ENCODE measurements at regions not wholly inside any gene's neighbourhood (a gene's known extent, or its start where the extent isn't known, plus 50 kb on each side); places are given as distances from the start of the nearest gene placed in this dataset.

DNA sequence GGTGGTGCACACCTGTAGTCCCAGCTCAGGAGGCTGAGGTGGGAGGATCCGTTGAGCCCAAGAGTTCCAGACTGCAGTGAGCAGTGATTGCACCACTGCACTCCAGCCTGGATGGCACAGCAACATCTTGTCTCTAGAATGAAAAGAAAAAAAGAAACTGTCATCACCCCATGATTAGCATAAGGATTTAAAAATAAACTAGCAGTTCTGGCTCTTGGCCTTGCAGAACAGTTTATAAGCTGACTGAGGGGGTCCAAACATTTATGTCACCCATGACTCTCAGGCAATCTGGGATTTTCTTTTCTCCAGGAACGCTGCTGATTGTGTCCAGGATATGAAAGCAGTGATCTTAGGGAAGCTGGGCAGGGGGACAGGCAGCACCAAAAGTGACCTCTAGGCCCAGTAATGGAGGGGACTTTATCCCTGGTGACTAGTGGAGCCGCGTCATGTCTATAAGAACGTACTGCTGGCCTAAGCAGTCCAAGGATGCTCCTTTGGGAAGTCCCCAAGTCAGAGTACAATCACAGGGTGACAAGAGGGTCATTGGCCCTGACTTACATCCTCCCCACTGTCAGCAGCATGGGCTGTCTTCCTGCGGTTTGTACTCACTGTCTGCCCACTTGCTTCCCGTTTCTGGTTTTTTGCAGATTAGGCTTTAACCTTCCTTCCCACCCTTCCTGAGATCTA is 177.4 kb downstream of the ARHGAP12 start:
- 69 to 100% methylated on average over 1 to 6 of the region's 7 CpGs for WGBS, 2 donors (ENCODE audit: low coverage in 1 of 2)
- peaks cover 3 to 33% (median 18%) of the 10 kb centered on the region in 3 donors for H3K4me1 ChIP-seq
- H3K27me3 ChIP-seq, result no peaks in the 10 kb centered on the region
- no peaks in the 10 kb centered on the region for H3K36me3 ChIP-seq
- TF ChIP-seq EP300 (IDR thresholded peaks at IDR 0.05) (no peak), POLR2AphosphoS5 (IDR thresholded peaks at IDR 0.05) (no peak), POLR2A (IDR thresholded peaks at IDR 0.05) (no peak)
- TF ChIP-seq, protein P1, sequence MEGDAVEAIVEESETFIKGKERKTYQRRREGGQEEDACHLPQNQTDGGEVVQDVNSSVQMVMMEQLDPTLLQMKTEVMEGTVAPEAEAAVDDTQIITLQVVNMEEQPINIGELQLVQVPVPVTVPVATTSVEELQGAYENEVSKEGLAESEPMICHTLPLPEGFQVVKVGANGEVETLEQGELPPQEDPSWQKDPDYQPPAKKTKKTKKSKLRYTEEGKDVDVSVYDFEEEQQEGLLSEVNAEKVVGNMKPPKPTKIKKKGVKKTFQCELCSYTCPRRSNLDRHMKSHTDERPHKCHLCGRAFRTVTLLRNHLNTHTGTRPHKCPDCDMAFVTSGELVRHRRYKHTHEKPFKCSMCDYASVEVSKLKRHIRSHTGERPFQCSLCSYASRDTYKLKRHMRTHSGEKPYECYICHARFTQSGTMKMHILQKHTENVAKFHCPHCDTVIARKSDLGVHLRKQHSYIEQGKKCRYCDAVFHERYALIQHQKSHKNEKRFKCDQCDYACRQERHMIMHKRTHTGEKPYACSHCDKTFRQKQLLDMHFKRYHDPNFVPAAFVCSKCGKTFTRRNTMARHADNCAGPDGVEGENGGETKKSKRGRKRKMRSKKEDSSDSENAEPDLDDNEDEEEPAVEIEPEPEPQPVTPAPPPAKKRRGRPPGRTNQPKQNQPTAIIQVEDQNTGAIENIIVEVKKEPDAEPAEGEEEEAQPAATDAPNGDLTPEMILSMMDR (IDR thresholded peaks at IDR 0.05), result no peak
- ATAC-seq, result peak; percentile 56
- H3K9me3 ChIP-seq, result no peaks in the 10 kb centered on the region
- no peak overlapping the region for H3K4me3 ChIP-seq
- H3K27ac ChIP-seq, result peak overlapping the region in 2 of 4 donors; percentile 25 to 62

DNA sequence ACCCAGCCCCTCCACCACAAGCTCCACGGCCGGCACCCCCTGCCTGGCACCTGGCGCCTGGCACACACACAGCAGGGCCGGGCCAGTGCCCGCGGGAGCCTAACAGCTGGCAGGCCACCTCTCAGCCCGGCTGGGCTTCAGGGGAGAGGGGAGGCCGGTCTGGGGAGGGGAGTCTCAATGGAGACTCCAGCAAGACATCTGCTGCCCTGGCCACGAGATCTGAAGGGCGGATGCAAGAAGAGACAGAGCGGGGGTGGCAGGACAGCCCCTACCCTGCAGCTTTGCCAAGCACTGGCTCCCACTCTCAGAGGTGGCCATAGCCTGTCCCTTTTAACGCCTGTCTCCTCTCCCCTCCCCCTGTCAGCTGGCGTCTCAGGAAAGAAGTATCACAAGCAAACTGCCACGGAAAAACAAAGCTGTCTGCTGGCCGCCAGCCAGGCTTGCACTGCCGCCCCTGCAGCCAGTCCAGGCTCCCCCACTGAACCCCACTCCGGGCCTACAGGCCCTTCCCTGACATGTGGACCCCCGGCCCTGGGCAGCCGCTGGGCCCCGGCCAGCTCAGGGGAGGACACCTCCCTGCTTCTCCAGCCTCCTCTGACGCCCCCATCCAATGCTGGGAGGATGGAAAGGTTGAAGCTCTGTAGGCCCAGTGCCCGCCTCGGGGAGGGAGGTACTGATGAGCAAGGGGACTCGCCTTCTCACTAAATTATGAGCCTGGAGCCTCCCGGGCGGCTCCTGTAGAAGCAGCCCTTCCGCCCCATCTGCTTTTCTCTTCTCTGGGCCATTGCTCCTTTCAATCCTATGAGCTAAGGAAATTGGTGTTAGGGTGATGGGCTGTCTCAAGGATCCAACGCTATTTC is 178.4 kb downstream of the ARHGAP12 start:
- no peak for ATAC-seq
- H3K36me3 ChIP-seq, result no peaks in the 10 kb centered on the region
- no peaks in the 10 kb centered on the region for H3K9me3 ChIP-seq
- TF ChIP-seq, protein P1 (IDR thresholded peaks at IDR 0.05), result no peak
- TF ChIP-seq POLR2AphosphoS5 (IDR thresholded peaks at IDR 0.05), result no peak
- TF ChIP-seq POLR2A (IDR thresholded peaks at IDR 0.05), result no peak
- no peak for TF ChIP-seq EP300 (IDR thresholded peaks at IDR 0.05)
- peak overlapping the region in 3 of 4 donors; percentile 31 to 70 (median 62) for H3K27ac ChIP-seq
- peaks cover 3 to 33% (median 18%) of the 10 kb centered on the region in 3 donors for H3K4me1 ChIP-seq
- H3K27me3 ChIP-seq, result no peaks in the 10 kb centered on the region
- WGBS, 2 donors (ENCODE audit: low coverage in 1 of 2), result 0 to 60% methylated on average over 2 to 5 of the region's 28 CpGs
- no peak overlapping the region for H3K4me3 ChIP-seq

DNA sequence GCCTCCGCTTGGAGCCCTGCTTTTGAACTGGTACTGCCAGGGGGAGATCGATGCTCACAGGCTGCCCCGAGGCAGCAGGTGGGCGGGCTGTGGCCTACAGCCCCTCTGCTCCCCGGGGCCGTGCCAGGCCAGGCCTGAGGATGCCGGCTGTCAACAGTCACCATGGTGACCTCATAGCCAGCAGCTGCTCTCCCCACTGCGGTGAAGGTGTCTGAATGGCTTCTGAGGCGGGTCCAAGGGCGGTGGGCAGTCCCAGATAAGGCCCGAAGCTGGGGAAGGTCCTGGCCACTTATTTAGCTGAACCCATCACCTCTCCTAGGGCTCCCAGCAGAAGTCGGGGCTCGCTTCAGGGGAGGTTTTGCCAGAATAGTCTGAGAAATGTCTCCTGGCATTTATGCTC is 179.3 kb downstream of the ARHGAP12 start:
- no peak overlapping the region for H3K4me3 ChIP-seq
- H3K27ac ChIP-seq, result peak overlapping the region in 2 of 4 donors; percentile 2 to 62
- WGBS, 2 donors (ENCODE audit: low coverage in 1 of 2), result 75% methylated on average over 1 of the region's 13 CpGs; no CpG with 5 or more reads in 1 of the 2 donors
- H3K4me1 ChIP-seq, result peaks cover 3 to 28% (median 14%) of the 10 kb centered on the region in 3 donors
- H3K27me3 ChIP-seq, result no peaks in the 10 kb centered on the region
- TF ChIP-seq EP300 (IDR thresholded peaks at IDR 0.05) (no peak), POLR2AphosphoS5 (IDR thresholded peaks at IDR 0.05) (no peak), POLR2A (IDR thresholded peaks at IDR 0.05) (no peak)
- TF ChIP-seq, protein P1 (IDR thresholded peaks at IDR 0.05), result no peak
- H3K9me3 ChIP-seq, result no peaks in the 10 kb centered on the region
- H3K36me3 ChIP-seq, result no peaks in the 10 kb centered on the region
- no peak for ATAC-seq

DNA sequence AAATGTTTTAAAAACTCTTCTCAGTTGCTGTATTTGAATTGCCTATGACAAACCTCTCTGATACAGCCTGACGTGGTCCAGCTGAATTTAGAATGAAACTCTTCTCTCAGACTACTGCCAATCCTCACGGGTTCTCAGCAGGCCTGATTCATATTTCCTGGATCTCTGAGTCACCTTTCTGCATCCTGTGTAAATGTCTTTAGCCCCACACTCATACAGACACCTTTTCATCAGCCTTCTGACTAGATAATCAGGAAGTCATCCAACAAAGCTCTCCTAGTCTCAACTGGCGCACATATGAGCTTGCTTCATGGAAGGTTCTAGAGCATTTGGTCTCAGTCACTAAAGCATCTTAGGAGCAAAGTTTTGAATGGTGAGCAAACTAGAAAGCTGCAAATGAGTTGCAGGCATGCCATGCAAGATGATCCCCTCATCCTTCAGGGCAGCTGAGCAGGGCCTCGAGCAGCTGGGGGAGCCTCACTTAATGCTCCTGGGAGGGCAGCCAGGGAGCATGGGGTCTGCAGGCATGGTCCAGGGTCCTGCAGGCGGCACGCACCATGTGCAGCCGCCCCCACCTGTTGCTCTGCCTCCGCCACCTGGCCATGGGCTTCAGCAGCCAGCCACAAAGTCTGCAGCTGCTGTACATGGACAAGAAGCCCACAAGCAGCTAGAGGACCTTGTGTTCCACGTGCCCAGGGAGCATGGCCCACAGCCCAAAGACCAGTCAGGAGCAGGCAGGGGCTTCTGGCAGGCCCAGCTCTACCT is 182.8 kb downstream of the ARHGAP12 start:
- WGBS, 2 donors (ENCODE audit: low coverage in 1 of 2), result 26 to 69% methylated on average over 2 to 3 of the region's 9 CpGs
- peak; percentile 70 for ATAC-seq
- Histone ChIP-seq H3K9me3 (no peaks in the 10 kb centered on the region), H3K4me3 (no peak overlapping the region), H3K36me3 (no peaks in the 10 kb centered on the region), H3K4me1 (peaks cover 3 to 19% (median 14%) of the 10 kb centered on the region in 3 donors), H3K27me3 (no peaks in the 10 kb centered on the region), H3K27ac (peak overlapping the region in 1 of 4 donors; percentile 29)
- peak; percentile 40 for TF ChIP-seq POLR2AphosphoS5 (IDR thresholded peaks at IDR 0.05)
- TF ChIP-seq, protein P1 (IDR thresholded peaks at IDR 0.05), result no peak

Data from gastroesophageal sphincter (tissue), 4 donors.